ENCODE measurements at regions not wholly inside any gene's neighbourhood (a gene's known extent, or its start where the extent isn't known, plus 50 kb on each side); places are given as distances from the start of the nearest gene placed in this dataset.
A peak's percentile ranks its signal among the peaks of the same experiment; 100 is the strongest.
"Not testable (repeated sequence)": the region's sequence is repeated elsewhere in the genome, so short reads cannot be mapped to it uniquely, and the experiment has no call there.

DNA sequence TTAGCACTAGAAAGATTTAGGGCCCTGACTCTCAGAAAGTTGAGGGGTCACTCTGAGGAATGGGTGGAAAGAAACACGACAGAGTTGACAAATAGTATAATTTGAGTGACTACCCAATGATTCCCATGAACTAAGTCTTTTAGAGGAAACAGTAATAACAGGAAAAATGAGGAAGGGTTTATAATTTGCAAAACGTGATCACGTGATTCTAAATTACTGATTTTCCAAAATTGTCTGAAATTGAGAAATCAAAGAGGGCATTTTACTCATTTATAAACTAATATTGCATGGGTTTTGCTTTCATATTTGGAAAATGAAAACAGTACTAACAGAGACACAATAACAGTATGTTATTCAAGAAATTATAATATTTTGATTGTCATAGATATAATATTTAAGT is 1335.7 kb downstream of the PLA2G4A start:
- no peaks in the 10 kb centered on the region for H3K36me3 Mint-ChIP-seq (ENCODE audit: low read depth)
- no peak overlapping the region for H3K27ac Mint-ChIP-seq
- H3K4me1 Mint-ChIP-seq, result peaks cover 22% of the 10 kb centered on the region
- no peak overlapping the region for H3K4me3 Mint-ChIP-seq
- no peaks in the 10 kb centered on the region for H3K27me3 Mint-ChIP-seq (ENCODE audit: low read depth, poor library complexity)
- TF ChIP-seq, protein P1, sequence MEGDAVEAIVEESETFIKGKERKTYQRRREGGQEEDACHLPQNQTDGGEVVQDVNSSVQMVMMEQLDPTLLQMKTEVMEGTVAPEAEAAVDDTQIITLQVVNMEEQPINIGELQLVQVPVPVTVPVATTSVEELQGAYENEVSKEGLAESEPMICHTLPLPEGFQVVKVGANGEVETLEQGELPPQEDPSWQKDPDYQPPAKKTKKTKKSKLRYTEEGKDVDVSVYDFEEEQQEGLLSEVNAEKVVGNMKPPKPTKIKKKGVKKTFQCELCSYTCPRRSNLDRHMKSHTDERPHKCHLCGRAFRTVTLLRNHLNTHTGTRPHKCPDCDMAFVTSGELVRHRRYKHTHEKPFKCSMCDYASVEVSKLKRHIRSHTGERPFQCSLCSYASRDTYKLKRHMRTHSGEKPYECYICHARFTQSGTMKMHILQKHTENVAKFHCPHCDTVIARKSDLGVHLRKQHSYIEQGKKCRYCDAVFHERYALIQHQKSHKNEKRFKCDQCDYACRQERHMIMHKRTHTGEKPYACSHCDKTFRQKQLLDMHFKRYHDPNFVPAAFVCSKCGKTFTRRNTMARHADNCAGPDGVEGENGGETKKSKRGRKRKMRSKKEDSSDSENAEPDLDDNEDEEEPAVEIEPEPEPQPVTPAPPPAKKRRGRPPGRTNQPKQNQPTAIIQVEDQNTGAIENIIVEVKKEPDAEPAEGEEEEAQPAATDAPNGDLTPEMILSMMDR (IDR thresholded peaks at IDR 0.05), result no peak
- DNase-seq, result no peak
- no peaks in the 10 kb centered on the region for H3K9me3 Mint-ChIP-seq

DNA sequence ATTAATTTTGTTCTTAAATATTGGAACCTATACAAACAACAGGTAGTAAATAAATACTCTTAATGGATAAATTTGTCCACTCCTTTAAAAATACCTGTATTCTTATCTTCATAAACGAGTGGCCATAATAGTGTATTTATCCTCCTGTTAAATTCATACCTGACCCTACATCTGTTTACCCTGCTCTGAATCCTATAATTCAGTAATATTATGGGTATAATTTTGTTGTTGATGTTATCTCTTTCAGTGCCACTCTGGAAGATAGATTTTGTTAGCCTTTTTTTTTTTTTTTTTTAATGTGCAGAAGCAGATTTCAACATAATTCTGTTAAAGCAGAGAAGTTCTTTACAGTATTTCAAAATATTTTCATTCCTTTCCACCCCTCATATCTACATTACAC is 1337.9 kb downstream of the PLA2G4A start:
- H3K4me3 Mint-ChIP-seq, result no peak overlapping the region
- H3K9me3 Mint-ChIP-seq, result no peaks in the 10 kb centered on the region
- no peak for DNase-seq
- H3K4me1 Mint-ChIP-seq, result peaks cover 22% of the 10 kb centered on the region
- no peak overlapping the region for H3K27ac Mint-ChIP-seq
- TF ChIP-seq, protein P1 (IDR thresholded peaks at IDR 0.05), result no peak
- no peaks in the 10 kb centered on the region for H3K27me3 Mint-ChIP-seq (ENCODE audit: low read depth, poor library complexity)
- no peaks in the 10 kb centered on the region for H3K36me3 Mint-ChIP-seq (ENCODE audit: low read depth)

DNA sequence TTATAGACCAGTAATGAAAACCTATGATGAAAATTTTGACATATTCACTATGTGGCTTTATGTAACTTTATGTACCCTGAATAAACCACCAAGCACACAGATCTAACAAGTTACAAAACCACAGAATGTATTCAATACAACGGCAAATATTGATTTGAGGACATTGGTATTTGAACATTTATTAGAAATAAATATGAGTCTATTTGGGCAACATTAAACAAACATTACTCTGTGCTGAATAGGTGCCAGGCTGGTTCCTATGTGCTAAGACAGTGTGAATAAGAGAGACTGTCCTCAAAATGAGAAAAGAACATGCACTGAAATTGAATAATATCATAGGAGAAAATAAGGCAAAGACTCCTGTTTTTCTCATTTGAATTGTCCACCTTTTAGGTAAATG is 1341.2 kb downstream of the PLA2G4A start:
- Mint-ChIP-seq H3K27ac (no peak overlapping the region), H3K4me1 (peaks cover 10% of the 10 kb centered on the region), H3K36me3 (ENCODE audit: low read depth) (no peaks in the 10 kb centered on the region), H3K9me3 (no peaks in the 10 kb centered on the region), H3K27me3 (ENCODE audit: low read depth, poor library complexity) (no peaks in the 10 kb centered on the region), H3K4me3 (no peak overlapping the region)
- TF ChIP-seq, protein P1 (IDR thresholded peaks at IDR 0.05), result no peak
- DNase-seq, result no peak

DNA sequence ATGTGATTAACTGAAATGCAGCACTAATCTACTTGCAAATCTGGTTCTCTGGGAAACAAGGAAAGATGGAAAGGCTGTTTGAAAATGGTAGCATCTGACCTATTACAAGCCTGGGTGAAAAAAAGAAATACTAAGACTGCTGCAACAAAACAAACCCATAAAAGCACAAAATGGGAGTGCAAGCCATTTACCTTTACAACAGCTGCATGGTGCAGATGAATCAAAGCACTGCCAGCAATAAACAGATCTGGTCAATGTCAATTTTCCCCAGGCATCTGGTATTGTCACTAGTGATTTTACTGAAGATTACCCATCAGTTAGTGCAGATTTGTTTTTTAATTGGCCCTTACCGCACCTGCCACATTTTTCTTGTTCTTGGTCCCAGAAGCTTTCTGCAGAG is 1341.7 kb downstream of the PLA2G4A start:
- no peak for DNase-seq
- Mint-ChIP-seq H3K27ac (no peak overlapping the region), H3K9me3 (no peaks in the 10 kb centered on the region), H3K4me3 (no peak overlapping the region), H3K27me3 (ENCODE audit: low read depth, poor library complexity) (no peaks in the 10 kb centered on the region), H3K4me1 (peaks cover 5% of the 10 kb centered on the region), H3K36me3 (ENCODE audit: low read depth) (no peaks in the 10 kb centered on the region)
- TF ChIP-seq, protein P1 (IDR thresholded peaks at IDR 0.05), result no peak

DNA sequence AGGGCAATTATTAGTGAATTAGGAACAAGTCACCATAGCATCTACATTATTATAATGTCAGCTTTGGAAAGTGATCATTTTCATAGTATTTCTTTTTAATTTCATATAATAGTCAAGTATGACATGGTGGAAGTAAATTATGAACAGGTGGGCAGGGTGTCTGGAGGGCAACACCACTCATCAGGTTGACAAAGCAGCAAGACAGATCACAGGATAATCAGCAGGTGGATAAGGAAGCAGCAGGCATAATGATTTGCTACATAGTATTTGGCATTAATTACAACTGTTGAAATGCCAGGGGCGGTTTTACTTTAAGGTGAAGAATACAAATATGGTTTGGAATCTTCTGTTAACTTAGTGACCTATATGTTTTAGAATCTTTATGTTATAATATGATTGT is 1342.2 kb downstream of the PLA2G4A start:
- Mint-ChIP-seq H3K4me1 (peaks cover under 1% of the 10 kb centered on the region), H3K36me3 (ENCODE audit: low read depth) (no peaks in the 10 kb centered on the region), H3K9me3 (no peaks in the 10 kb centered on the region), H3K27ac (no peak overlapping the region), H3K4me3 (no peak overlapping the region), H3K27me3 (ENCODE audit: low read depth, poor library complexity) (no peaks in the 10 kb centered on the region)
- DNase-seq, result no peak
- TF ChIP-seq, protein P1 (IDR thresholded peaks at IDR 0.05), result no peak

DNA sequence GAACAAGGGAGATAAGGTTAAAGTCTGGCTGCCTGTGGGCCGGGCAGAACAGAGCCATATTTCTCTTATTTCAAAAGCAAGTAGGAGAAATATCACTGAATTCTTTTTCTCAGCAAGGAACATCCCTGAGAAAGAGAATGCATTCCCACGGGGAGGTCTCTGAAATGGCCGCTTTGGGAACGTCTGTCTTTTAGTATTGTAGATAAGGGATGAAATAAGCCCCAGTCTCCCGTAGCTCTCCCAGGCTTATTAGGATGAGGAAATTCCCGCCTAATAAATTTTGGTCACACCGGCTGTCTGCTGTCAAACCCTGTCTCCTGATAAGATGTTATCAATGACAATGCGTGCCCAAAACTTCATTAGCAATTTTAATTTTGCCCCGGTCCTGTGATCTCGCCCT is 1353.3 kb downstream of the PLA2G4A start:
- H3K36me3 Mint-ChIP-seq (ENCODE audit: low read depth); H3K27ac Mint-ChIP-seq; H3K27me3 Mint-ChIP-seq (ENCODE audit: low read depth, poor library complexity); H3K4me3 Mint-ChIP-seq; H3K4me1 Mint-ChIP-seq: not testable (repeated sequence)
- peak; percentile 4 for DNase-seq
- H3K9me3 Mint-ChIP-seq, result peaks cover 22% of the 10 kb centered on the region

All from nephron progenitor cell (in vitro differentiated cells).